Activated T-cell treated with anti-CD3 and anti-CD28 coated beads for 48 hours (primary cell): ENCODE measurements at regions not wholly inside any gene's neighbourhood (a gene's known extent, or its start where the extent isn't known, plus 50 kb on each side); places are given as distances from the start of the nearest gene placed in this dataset.

Experiments
- DNase-seq: peaks from one replicate; pipeline ENCODE4 v3.0.0-alpha.2; 2020; ENCODE audit warnings: low read depth

GRCh38 chr11:23947883-23948282 is 549.0 kb upstream of the LUZP2 start:
- DNase-seq: no peak

- DNase-seq: no peak
Observed at GRCh38 chr11:23948851-23949250, 548.0 kb upstream of the LUZP2 start.

GRCh38 chr11:23953951-23954710 is 542.7 kb upstream of the LUZP2 start:
- DNase-seq: no peak

- no peak for DNase-seq
Observed at GRCh38 chr11:23954730-23955129, 542.1 kb upstream of the LUZP2 start.

- no peak for DNase-seq
Observed at GRCh38 chr11:23956586-23956985, 540.3 kb upstream of the LUZP2 start.

- no peak for DNase-seq
Observed at GRCh38 chr11:23957314-23957713, 539.5 kb upstream of the LUZP2 start.

GRCh38 chr11:23959462-23959861 is 537.4 kb upstream of the LUZP2 start:
- DNase-seq: no peak

GRCh38 chr11:23961503-23962338 is 535.1 kb upstream of the LUZP2 start:
- DNase-seq: no peak

GRCh38 chr11:23973244-23973643 is 523.6 kb upstream of the LUZP2 start:
- no peak for DNase-seq

- DNase-seq: no peak
Observed at GRCh38 chr11:23974051-23974450, 522.8 kb upstream of the LUZP2 start.

- DNase-seq: no peak
Observed at GRCh38 chr11:23974601-23975000, 522.3 kb upstream of the LUZP2 start.

GRCh38 chr11:23976426-23976825 is 520.4 kb upstream of the LUZP2 start:
- no peak for DNase-seq

GRCh38 chr11:23976841-23977271 is 520.0 kb upstream of the LUZP2 start:
- DNase-seq: no peak

- DNase-seq: no peak
Observed at GRCh38 chr11:23988381-23989006, 508.4 kb upstream of the LUZP2 start.

GRCh38 chr11:23990346-23991164 is 506.3 kb upstream of the LUZP2 start:
- no peak for DNase-seq

GRCh38 chr11:23991165-23991539 is 505.7 kb upstream of the LUZP2 start:
- no peak for DNase-seq

- DNase-seq: no peak
Observed at GRCh38 chr11:23995891-23996290, 501.0 kb upstream of the LUZP2 start.

- DNase-seq: no peak
Observed at GRCh38 chr11:23997356-23997755, 499.5 kb upstream of the LUZP2 start.

GRCh38 chr11:24005202-24005876 is 491.5 kb upstream of the LUZP2 start:
- DNase-seq: no peak

GRCh38 chr11:24043842-24044241 is 453.0 kb upstream of the LUZP2 start:
- no peak for DNase-seq

- DNase-seq: no peak
Observed at GRCh38 chr11:24046731-24047130, 450.1 kb upstream of the LUZP2 start.
